ENCODE measurements at regions not wholly inside any gene's neighbourhood (a gene's known extent, or its start where the extent isn't known, plus 50 kb on each side); places are given as distances from the start of the nearest gene placed in this dataset.

GRCh38 chr4:84279678-84280077 lies 219.4 kb downstream of the NKX6-1 start:
- no peak overlapping the region for H2AFZ ChIP-seq (replicated peaks; ENCODE audit: low read length, poor library complexity)
- H3K4me1 ChIP-seq (ENCODE audit: control insufficient read depth, insufficient read depth, low read length): no peaks in the 10 kb centered on the region
- no CpG with 5 or more reads among the region's 1 CpG for WGBS, 2 experiments (ENCODE audit: extremely low coverage in 2 of 2, insufficient read length in 1 of 2)
- no peak overlapping the region for H2BK15ac ChIP-seq (ENCODE audit: low read depth, low read length)
- no peak overlapping the region for H3K23ac ChIP-seq (ENCODE audit: low read depth, low read length)
- ATAC-seq (ENCODE audit: low read depth) (no peak), DNase-seq (no peak)
- H2BK20ac ChIP-seq (ENCODE audit: low read depth, low read length): no peak overlapping the region
- no peak for TF ChIP-seq RCOR1 (IDR thresholded peaks at IDR 0.05; ENCODE audit: insufficient replicate concordance, low read length)
- TF ChIP-seq BHLHE40 (IDR thresholded peaks at IDR 0.05; ENCODE audit: low read depth, low read length): no peak
- peak; percentile 55; the same call in 1 of the 2 replicates for TF ChIP-seq NFE2L2 (IDR thresholded peaks at IDR 0.05; ENCODE audit: low read depth, low read length)
- no peak for TF ChIP-seq CTCF (conservative IDR thresholded peaks at IDR 0.05; ENCODE audit: low read depth, low read length)
- no peak for TF ChIP-seq MAFK (IDR thresholded peaks at IDR 0.05; ENCODE audit: low read depth, low read length)
- H3K9ac ChIP-seq (ENCODE audit: low read depth, low read length): no peak overlapping the region
- no peak overlapping the region for H3K14ac ChIP-seq (replicated peaks; ENCODE audit: low read depth, low read length)
- BruUV-seq (replicated peaks): no TSS peak
- no peaks in the 10 kb centered on the region for H3K9me3 ChIP-seq (ENCODE audit: control insufficient read depth, insufficient read depth, low read length)
- H3K56ac ChIP-seq (ENCODE audit: extremely low read depth, insufficient read depth, low read length): no peak overlapping the region
- no peak overlapping the region for H2BK120ac ChIP-seq (ENCODE audit: low read depth, low read length)
- H4K91ac ChIP-seq (ENCODE audit: insufficient read depth, low read depth, low read length): no peak overlapping the region
- no peaks in the 10 kb centered on the region for H4K20me1 ChIP-seq (ENCODE audit: insufficient read depth, low read length)
- no peak overlapping the region for H3K18ac ChIP-seq (ENCODE audit: low read depth, low read length)
- H3K79me1 ChIP-seq (ENCODE audit: low read depth in 1 of 2, low read length in 2 of 2): no peaks in the 10 kb centered on the region
- H3K27ac ChIP-seq (ENCODE audit: insufficient read depth, low read length): no peak overlapping the region
- dilution Hi-C loops (cut with HindIII; ENCODE audit: low sequenced_read_pairs, unreplicated experiment) (no loop called here), in situ Hi-C loops (cut with MboI; ENCODE audit: low sequenced_read_pairs) (no loop called here), intact Hi-C loops (cut with micrococcal nuclease) (no loop called here)
- no peak overlapping the region for H2AK9ac ChIP-seq (replicated peaks; ENCODE audit: low read depth, low read length, poor library complexity)
- no peak overlapping the region for H3K4ac ChIP-seq (ENCODE audit: low read depth, low read length)
- no peak overlapping the region for H3K4me2 ChIP-seq (ENCODE audit: low read depth, low read length)
- ChIA-PET CTCF (no interaction called here), POLR2A (ENCODE audit: unreplicated experiment) (no interaction called here)
- no peak overlapping the region for H3K4me3 ChIP-seq (ENCODE audit: insufficient read depth, low read depth, low read length)
- no peak overlapping the region for H2AK5ac ChIP-seq (ENCODE audit: low read depth, low read length)
- no peaks in the 10 kb centered on the region for H3K9me1 ChIP-seq (ENCODE audit: insufficient read depth, low read length)
- no peaks in the 10 kb centered on the region for H3K27me3 ChIP-seq (ENCODE audit: control insufficient read depth, insufficient read depth, low read length)
- H4K8ac ChIP-seq (ENCODE audit: low read depth in 2 of 2, low read length in 2 of 2): no peak overlapping the region
- H4K5ac ChIP-seq (ENCODE audit: low read depth, low read length): no peak overlapping the region
- H3K36me3 ChIP-seq (ENCODE audit: control insufficient read depth, insufficient read depth, low read length): no peaks in the 10 kb centered on the region
- no peak overlapping the region for H2BK5ac ChIP-seq (ENCODE audit: low read depth, low read length, poor library complexity, severe bottlenecking)

Measured in IMR-90 (cell line).